ENCODE measurements at regions not wholly inside any gene's neighbourhood (a gene's known extent, or its start where the extent isn't known, plus 50 kb on each side); places are given as distances from the start of the nearest gene placed in this dataset.
"Not testable (repeated sequence)": the region's sequence is repeated elsewhere in the genome, so short reads cannot be mapped to it uniquely, and the experiment has no call there.

DNA sequence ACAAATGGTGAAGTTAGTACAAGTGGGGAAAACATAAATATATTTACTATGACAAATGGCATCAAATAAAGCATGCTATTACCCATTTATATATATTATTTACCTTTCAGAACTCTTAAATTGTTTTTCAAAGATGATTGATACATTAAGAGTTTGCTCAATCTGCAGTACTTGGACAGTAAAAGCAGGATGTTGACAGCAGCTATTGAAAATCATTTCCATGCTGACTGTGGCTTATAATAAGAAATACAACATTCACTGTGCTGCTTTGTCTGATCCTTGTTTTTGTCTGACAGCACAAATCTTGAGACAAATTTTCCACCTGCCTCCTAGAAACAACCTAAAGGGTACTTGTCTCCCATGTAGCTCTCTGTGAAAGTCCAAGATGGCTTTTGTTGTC is 134.1 kb upstream of the FAT1 start:
- no peak for TF ChIP-seq CTCF (IDR thresholded peaks at IDR 0.05)
- intact Hi-C loops (cut with DNase I, micrococcal nuclease): no loop called here

GRCh38 chr4:186858355-186858754 is 134.7 kb upstream of the FAT1 start:
- no peak for ATAC-seq

More for the DNA sequence above, 134.1 kb upstream of the FAT1 start:
- no peak for DNase-seq
- H3K9me3 ChIP-seq: no peaks in the 10 kb centered on the region
- ATAC-seq: no peak
- no peak overlapping the region for H3K4me3 ChIP-seq
- H3K4me1 ChIP-seq (ENCODE audit: low read depth): no peaks in the 10 kb centered on the region
- H3K36me3 ChIP-seq (ENCODE audit: low read depth): no peaks in the 10 kb centered on the region

DNA sequence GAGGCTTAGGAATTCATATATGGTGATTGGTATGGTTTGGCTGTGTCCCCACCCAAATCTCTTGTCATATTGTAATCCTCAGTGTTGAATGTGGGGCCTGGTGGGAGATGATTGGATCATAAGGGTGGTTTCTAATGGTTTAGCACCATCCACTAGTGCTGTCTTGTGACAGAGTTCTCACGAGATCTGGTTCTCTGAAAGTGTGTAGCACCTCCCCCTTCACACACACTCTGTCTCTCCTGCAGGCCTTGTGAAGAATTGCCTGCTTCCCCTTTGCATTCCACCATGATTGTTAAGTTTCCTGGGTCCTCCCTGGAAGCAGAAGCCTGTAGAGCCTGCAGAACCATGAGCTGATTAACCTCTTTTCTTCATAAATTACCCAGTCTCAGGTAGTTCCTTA is 135.8 kb upstream of the FAT1 start:
- H3K9me3 ChIP-seq: no peaks in the 10 kb centered on the region

More at GRCh38 chr4:186858355-186858754, 134.7 kb upstream of the FAT1 start:
- H3K9me3 ChIP-seq: no peaks in the 10 kb centered on the region
- no peak for DNase-seq
- TF ChIP-seq CTCF (IDR thresholded peaks at IDR 0.05): no peak
- no peaks in the 10 kb centered on the region for H3K4me1 ChIP-seq (ENCODE audit: low read depth)
- intact Hi-C loops (cut with DNase I, micrococcal nuclease): no loop called here
- H3K36me3 ChIP-seq (ENCODE audit: low read depth): no peaks in the 10 kb centered on the region
- no peak overlapping the region for H3K4me3 ChIP-seq

DNA sequence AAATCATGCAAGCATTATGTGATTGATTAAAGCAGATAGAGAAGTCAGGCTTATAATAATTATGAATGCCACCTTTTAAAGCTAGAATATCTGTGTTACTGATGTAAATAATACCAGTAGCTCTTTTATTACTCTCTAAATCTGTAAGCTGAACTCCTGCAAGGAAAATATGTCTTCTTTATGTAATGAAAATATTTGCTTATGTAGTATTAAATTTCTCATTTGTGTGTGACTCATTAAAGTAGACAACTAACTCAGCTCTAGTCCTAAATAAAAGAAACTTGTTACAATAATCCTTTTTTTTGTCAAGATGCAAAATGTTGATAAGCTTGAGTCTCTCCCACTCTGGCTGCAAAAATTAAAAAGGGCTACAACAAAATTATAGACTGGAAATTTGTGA is 137.7 kb upstream of the FAT1 start:
- TF ChIP-seq CTCF (IDR thresholded peaks at IDR 0.05): no peak
- no peak for DNase-seq
- H3K4me3 ChIP-seq: no peak overlapping the region
- no peaks in the 10 kb centered on the region for H3K36me3 ChIP-seq (ENCODE audit: low read depth)
- H3K9me3 ChIP-seq: no peaks in the 10 kb centered on the region
- no peaks in the 10 kb centered on the region for H3K4me1 ChIP-seq (ENCODE audit: low read depth)
- no peak for ATAC-seq
- intact Hi-C loops (cut with DNase I, micrococcal nuclease): no loop called here

More for the DNA sequence above, 135.8 kb upstream of the FAT1 start:
- no peak overlapping the region for H3K4me3 ChIP-seq
- TF ChIP-seq CTCF (IDR thresholded peaks at IDR 0.05): no peak
- intact Hi-C loops (cut with DNase I, micrococcal nuclease): no loop called here
- no peak for ATAC-seq
- no peaks in the 10 kb centered on the region for H3K36me3 ChIP-seq (ENCODE audit: low read depth)
- H3K4me1 ChIP-seq (ENCODE audit: low read depth): no peaks in the 10 kb centered on the region
- no peak for DNase-seq

- TF ChIP-seq CTCF (IDR thresholded peaks at IDR 0.05): no peak
- intact Hi-C loops (cut with DNase I, micrococcal nuclease): no loop called here
- Histone ChIP-seq H3K4me1 (ENCODE audit: low read depth) (no peaks in the 10 kb centered on the region), H3K9me3 (no peaks in the 10 kb centered on the region), H3K4me3 (no peak overlapping the region), H3K36me3 (ENCODE audit: low read depth) (no peaks in the 10 kb centered on the region)
- ATAC-seq: no peak
- no peak for DNase-seq
Measured at GRCh38 chr4:186871856-186872255, 148.2 kb upstream of the FAT1 start.

DNA sequence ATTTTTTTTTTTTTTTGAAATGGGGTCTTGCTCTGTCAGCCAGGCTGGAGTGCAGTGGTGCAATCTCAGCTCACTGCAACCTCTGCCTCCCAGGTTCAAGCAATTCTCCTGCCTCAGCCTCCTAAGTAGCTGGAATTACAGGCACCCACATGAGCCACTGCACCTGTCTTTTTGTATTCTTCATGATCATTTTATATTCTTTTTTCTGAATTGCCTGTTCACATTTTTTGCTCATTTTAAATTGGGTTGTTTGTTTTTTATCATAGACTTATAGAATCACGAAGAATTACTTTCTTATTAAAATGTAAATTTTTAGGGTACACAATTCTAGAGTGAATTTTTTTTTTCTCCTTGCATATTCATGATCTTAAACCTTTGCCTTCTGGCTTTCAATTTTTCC is 149.4 kb upstream of the FAT1 start:
- H3K36me3 ChIP-seq (ENCODE audit: low read depth); ATAC-seq; H3K4me1 ChIP-seq (ENCODE audit: low read depth); H3K4me3 ChIP-seq; DNase-seq; H3K9me3 ChIP-seq; intact Hi-C loops (cut with DNase I, micrococcal nuclease): not testable (repeated sequence)
